Lung (tissue), 11 donors: ENCODE measurements at regions not wholly inside any gene's neighbourhood (a gene's known extent, or its start where the extent isn't known, plus 50 kb on each side); places are given as distances from the start of the nearest gene placed in this dataset.

Experiments used
- ATAC-seq: fragments of 200-7000 bp; cut with Tn5 transposase; one replicate; pipeline ENCODE4 v1.9.1; 2020; ENCODE audit warnings: moderate number of reproducible peaks; ENCODE audit not compliant: insufficient read depth, low FRiP score
- DNase-seq, 3 donors: peaks; one replicate each; pipeline ENCODE4 v3.0.0-alpha.2; 2013 to 2017
- H3K27ac ChIP-seq, 2 donors: one replicate each; pipeline ENCODE4 v1.5.1; 2013; ENCODE audit warnings: mild to moderate bottlenecking in 2 of 2, moderate library complexity in 2 of 2, control low read depth in 1 of 2, inconsistent platforms in 1 of 2, low read depth in 1 of 2, low read length in 1 of 2
- H3K27me3 ChIP-seq, 3 donors: one replicate each; pipeline ENCODE4 v1.5.1; 2013; ENCODE audit warnings: low read length in 2 of 3; ENCODE audit not compliant: control insufficient read depth in 3 of 3, insufficient read depth in 3 of 3
- H3K36me3 ChIP-seq, 4 donors: one replicate each; pipeline ENCODE4 v1.5.1; 2013; ENCODE audit warnings: low read length in 4 of 4, mild to moderate bottlenecking in 1 of 4, moderate library complexity in 1 of 4; ENCODE audit not compliant: control insufficient read depth in 4 of 4, insufficient read depth in 4 of 4
- H3K4me1 ChIP-seq, 5 donors: one replicate each; pipeline ENCODE4 v1.5.1; 2013; ENCODE audit warnings: low read length in 5 of 5, mild to moderate bottlenecking in 2 of 5, moderate library complexity in 1 of 5; ENCODE audit not compliant: control insufficient read depth in 5 of 5, insufficient read depth in 5 of 5
- H3K4me3 ChIP-seq: one replicate; pipeline ENCODE4 v1.5.1; 2013; ENCODE audit warnings: mild to moderate bottlenecking, control low read depth, moderate library complexity
- H3K9ac ChIP-seq, 2 donors: one replicate each; pipeline ENCODE4 v1.5.1; 2013; ENCODE audit warnings: low read length in 2 of 2, control low read depth in 1 of 2; ENCODE audit not compliant: insufficient read depth in 1 of 2
- H3K9me3 ChIP-seq, 4 donors: one replicate each; pipeline ENCODE4 v1.5.1; 2013; ENCODE audit warnings: low read length in 3 of 4, mild to moderate bottlenecking in 1 of 4, moderate library complexity in 1 of 4; ENCODE audit not compliant: control insufficient read depth in 4 of 4, insufficient read depth in 3 of 4
- WGBS, 2 donors: extraction: QIAGEN DNeasy Blood & Tissue Kit; methylation state at CpG; one replicate each; pipeline ENCODE4 v1.1.7; 2013; 5-methylcytosine and 5-hydroxymethylcytosine counted together
- TF ChIP-seq, protein P1 (sequence below): IDR thresholded peaks from 2 replicates; pipeline ENCODE4 v1.5.1; 2012; ENCODE audit warnings: mild to moderate bottlenecking; ENCODE audit errors: control extremely low read depth, extremely low read depth
- donor health status: control.
- donor health status: control.
- donor health status: Bipolar disorder and iron deficiency.
- donor health status: healthy.
- donor health status: DM: yes; HTN: yes; CAD: no.

DNA sequence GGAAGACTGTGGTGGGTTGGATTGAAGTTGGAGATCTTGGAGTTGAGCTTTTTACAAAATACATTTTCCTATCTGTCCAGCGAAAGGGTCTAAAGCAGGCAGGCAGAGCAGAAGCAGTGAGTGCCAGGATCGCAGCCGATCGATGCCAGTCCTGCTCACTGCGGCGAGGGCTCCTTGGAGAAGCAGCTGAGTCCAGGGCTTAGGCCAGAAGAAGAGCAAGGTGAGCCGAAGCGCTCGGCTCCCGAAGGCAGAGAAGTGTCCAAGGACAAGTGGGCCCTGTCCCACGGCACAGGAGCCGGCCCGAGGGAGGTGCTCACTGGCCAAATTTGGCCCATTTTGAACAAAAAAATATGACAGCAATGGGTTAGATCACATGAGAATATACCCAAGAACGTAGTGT is 637.8 kb downstream of the BRD1 start:
- no peak overlapping the region for H3K4me3 ChIP-seq
- no peaks in the 10 kb centered on the region for H3K4me1 ChIP-seq
- ATAC-seq (no peak), DNase-seq (no peak)
- no peak overlapping the region for H3K9ac ChIP-seq
- TF ChIP-seq, protein P1, sequence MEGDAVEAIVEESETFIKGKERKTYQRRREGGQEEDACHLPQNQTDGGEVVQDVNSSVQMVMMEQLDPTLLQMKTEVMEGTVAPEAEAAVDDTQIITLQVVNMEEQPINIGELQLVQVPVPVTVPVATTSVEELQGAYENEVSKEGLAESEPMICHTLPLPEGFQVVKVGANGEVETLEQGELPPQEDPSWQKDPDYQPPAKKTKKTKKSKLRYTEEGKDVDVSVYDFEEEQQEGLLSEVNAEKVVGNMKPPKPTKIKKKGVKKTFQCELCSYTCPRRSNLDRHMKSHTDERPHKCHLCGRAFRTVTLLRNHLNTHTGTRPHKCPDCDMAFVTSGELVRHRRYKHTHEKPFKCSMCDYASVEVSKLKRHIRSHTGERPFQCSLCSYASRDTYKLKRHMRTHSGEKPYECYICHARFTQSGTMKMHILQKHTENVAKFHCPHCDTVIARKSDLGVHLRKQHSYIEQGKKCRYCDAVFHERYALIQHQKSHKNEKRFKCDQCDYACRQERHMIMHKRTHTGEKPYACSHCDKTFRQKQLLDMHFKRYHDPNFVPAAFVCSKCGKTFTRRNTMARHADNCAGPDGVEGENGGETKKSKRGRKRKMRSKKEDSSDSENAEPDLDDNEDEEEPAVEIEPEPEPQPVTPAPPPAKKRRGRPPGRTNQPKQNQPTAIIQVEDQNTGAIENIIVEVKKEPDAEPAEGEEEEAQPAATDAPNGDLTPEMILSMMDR: no peak
- H3K9me3 ChIP-seq: peaks cover 0 to 2% (median 0%) of the 10 kb centered on the region in 4 donors
- 89 to 90% methylated on average over 14 of the region's 14 CpGs for WGBS, 2 donors
- no peaks in the 10 kb centered on the region for H3K27me3 ChIP-seq
- H3K27ac ChIP-seq: no peak overlapping the region
- H3K36me3 ChIP-seq: no peaks in the 10 kb centered on the region

DNA sequence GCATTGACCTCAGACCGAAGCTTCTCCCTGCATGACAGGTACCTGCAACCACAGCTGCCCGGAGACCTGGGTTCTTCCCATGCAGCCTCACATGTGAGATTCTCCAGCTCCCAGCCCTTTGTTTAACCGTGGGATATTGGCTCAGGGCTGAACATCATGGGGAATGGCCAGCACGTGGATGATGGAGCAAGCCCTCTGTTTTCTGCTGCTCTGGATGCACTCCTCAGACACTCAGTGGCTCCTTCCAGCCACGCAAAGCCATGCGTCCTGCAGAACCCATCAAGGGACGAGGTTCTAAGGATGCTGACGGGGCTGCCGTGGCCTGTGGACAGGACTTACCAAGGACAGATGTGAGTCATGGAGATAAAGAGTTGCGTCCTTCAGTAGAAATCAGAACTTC is 639.1 kb downstream of the BRD1 start:
- no peaks in the 10 kb centered on the region for H3K4me1 ChIP-seq
- H3K9ac ChIP-seq: no peak overlapping the region
- DNase-seq: no peak
- H3K4me3 ChIP-seq: no peak overlapping the region
- peaks cover 0 to 2% (median 0%) of the 10 kb centered on the region in 4 donors for H3K9me3 ChIP-seq
- 89 to 91% methylated on average over 10 of the region's 10 CpGs for WGBS, 2 donors
- TF ChIP-seq, protein P1: no peak
- H3K27ac ChIP-seq: no peak overlapping the region
- no peaks in the 10 kb centered on the region for H3K36me3 ChIP-seq
- no peak for ATAC-seq
- no peaks in the 10 kb centered on the region for H3K27me3 ChIP-seq

DNA sequence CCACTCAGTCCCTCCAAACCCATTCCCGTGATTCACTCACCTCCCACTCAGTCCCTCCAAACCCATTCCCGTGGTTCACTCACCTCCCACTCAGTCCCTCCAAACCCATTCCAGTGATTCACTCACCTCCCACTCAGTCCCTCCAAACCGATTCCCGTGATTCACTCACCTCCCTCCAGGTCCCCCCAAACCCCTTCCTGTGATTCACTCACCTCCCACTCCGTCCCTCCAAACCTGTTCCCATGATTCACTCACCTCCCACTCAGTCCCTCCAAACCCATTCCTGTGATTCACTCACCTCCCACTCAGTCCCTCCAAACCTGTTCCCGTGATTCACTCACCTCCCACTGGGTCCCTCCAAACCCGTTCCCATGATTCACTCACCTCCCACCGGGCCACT is 639.6 kb downstream of the BRD1 start:
- no peak for ATAC-seq
- no peak for DNase-seq
- no peaks in the 10 kb centered on the region for H3K4me1 ChIP-seq
- no peak overlapping the region for H3K9ac ChIP-seq
- peaks cover 0 to 3% (median 0%) of the 10 kb centered on the region in 4 donors for H3K9me3 ChIP-seq
- H3K27me3 ChIP-seq: no peaks in the 10 kb centered on the region
- no peak overlapping the region for H3K4me3 ChIP-seq
- no peaks in the 10 kb centered on the region for H3K36me3 ChIP-seq
- WGBS, 2 donors: 83 to 84% methylated on average over 8 of the region's 8 CpGs
- TF ChIP-seq, protein P1: no peak
- no peak overlapping the region for H3K27ac ChIP-seq

DNA sequence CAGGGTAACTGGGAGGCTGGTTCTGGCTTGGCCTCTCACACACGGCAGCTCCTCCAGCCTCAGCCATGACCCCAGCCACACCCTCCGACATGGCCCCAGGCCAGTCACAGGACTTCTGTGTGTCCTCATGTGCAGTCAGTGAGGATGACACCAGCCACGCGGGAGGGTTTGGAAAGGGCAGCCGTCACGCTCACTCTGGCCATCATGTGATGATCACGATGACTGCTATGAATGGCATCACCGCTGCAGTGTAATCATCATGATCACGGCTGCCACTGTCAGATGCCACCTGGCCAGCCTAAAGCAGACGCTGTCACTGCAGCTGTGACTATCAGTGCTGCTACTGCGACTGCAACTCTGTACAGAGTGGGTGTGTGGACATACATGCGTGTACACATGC is 640.9 kb downstream of the BRD1 start:
- Histone ChIP-seq H3K9ac (no peak overlapping the region), H3K36me3 (no peaks in the 10 kb centered on the region), H3K4me3 (no peak overlapping the region), H3K27me3 (no peaks in the 10 kb centered on the region), H3K9me3 (peaks cover 0 to 4% (median 0%) of the 10 kb centered on the region in 4 donors), H3K27ac (no peak overlapping the region), H3K4me1 (no peaks in the 10 kb centered on the region)
- DNase-seq (no peak), ATAC-seq (no peak)
- 93 to 98% methylated on average over 12 of the region's 12 CpGs for WGBS, 2 donors
- TF ChIP-seq, protein P1: no peak
